Kidney (tissue), 13 donors: ENCODE measurements at regions not wholly inside any gene's neighbourhood (a gene's known extent, or its start where the extent isn't known, plus 50 kb on each side); places are given as distances from the start of the nearest gene placed in this dataset.

ENCODE experiments used
- DNase-seq, 5 donors: peaks; one replicate each; pipeline ENCODE4 v3.0.0-alpha.2; 2013 to 2020
- FAIRE-seq: peaks from 2 replicates; lab custom pipeline; 2012; peaks lifted over from hg19 to GRCh38; lab: Jason Lieb, UNC
- H3K27ac ChIP-seq, 2 donors: one replicate each; pipeline ENCODE4 v1.7.0; 2013; ENCODE audit warnings: low read depth in 2 of 2, low read length in 2 of 2, inconsistent platforms in 1 of 2
- H3K27me3 ChIP-seq: one replicate; pipeline ENCODE4 v1.7.1; 2013; ENCODE audit warnings: low read length, inconsistent platforms; ENCODE audit not compliant: control insufficient read depth, insufficient read depth
- H3K36me3 ChIP-seq, 3 donors: one replicate each; pipeline versions ENCODE4 v1.7.0 to v1.7.1; 2013; ENCODE audit warnings: low read length in 3 of 3, control low read depth in 1 of 3, inconsistent platforms in 1 of 3; ENCODE audit not compliant: insufficient read depth in 3 of 3, control insufficient read depth in 2 of 3
- H3K4me1 ChIP-seq, 3 donors: one replicate each; pipeline versions ENCODE4 v1.7.0 to v1.7.1; 2013; ENCODE audit warnings: low read length in 3 of 3, inconsistent platforms in 1 of 3, low read depth in 1 of 3; ENCODE audit not compliant: control insufficient read depth in 2 of 3, insufficient read depth in 2 of 3
- H3K4me3 ChIP-seq, 3 donors: one replicate each; pipeline versions ENCODE4 v1.7.0 to v1.8.1; 2013; ENCODE audit warnings: low read length in 3 of 3, control low read depth in 1 of 3, inconsistent platforms in 1 of 3
- H3K9ac ChIP-seq, 3 donors: one replicate each; pipeline versions ENCODE4 v1.7.0 to v1.7.1; 2013; ENCODE audit warnings: low read length in 3 of 3, control low read depth in 1 of 3, inconsistent platforms in 1 of 3
- H3K9me3 ChIP-seq, 3 donors: one replicate each; pipeline versions ENCODE4 v1.7.0 to v1.7.1; 2013; ENCODE audit warnings: low read length in 3 of 3, control low read depth in 1 of 3, inconsistent platforms in 1 of 3; ENCODE audit not compliant: control insufficient read depth in 2 of 3, insufficient read depth in 1 of 3
- intact Hi-C: fragments of 100-400 bp; cut with DNase I; formaldehyde crosslinking; loops from one replicate; pipeline ENCODE4 v1.11.1; 2022
- TF ChIP-seq, protein P1 (sequence below): IDR thresholded peaks from 3 replicates; pipeline ENCODE4 v1.5.1; 2012; ENCODE audit warnings: mild to moderate bottlenecking, moderate library complexity, borderline replicate concordance; ENCODE audit not compliant: insufficient read depth; ENCODE audit errors: extremely low read depth
- donor health status: control.
- donor health status: control.
- donor health status: control.
- donor health status: control.
- donor health status: control.
- donor health status: DM: yes; HTN: yes; CAD: no.
- donor health status: Normal renal cell carcinoma (clear cell type).

DNA sequence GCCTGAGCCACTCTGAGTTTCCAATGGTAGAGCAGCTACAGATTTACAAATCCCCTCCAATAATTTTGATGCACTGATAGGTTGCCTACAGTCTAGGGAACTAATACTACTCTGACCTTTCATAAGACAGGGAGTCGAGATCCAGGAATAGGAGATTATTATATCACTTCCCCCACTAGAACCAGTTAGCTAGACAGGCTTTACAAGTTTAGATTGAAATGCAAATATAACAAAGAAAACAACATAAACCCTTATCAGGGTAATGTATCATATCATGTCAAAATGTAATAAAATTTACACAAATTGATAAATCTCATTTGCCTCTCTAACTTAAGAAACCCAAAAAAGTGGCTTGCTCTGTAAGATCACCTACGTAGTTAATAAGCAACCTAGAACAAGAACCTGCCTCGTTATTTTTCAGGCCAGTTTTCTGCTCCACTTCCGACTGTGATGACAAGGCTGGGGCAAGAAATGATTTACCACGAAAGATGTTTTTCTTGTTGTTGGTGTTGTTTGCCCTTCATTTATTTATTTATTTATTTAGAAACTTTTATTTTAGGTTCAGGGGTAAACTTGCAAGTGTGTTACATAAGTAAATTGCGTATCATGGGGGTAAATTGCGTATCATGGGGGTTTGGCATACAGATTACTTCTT, 504.2 kb upstream of the ID4 start:
- Histone ChIP-seq H3K27me3 (no peaks in the 10 kb centered on the region), H3K27ac (no peak overlapping the region), H3K4me1 (peaks cover 0 to 3% (median 0%) of the 10 kb centered on the region in 3 donors), H3K9ac (no peak overlapping the region), H3K36me3 (no peaks in the 10 kb centered on the region), H3K9me3 (no peaks in the 10 kb centered on the region), H3K4me3 (no peak overlapping the region)
- TF ChIP-seq, protein P1, sequence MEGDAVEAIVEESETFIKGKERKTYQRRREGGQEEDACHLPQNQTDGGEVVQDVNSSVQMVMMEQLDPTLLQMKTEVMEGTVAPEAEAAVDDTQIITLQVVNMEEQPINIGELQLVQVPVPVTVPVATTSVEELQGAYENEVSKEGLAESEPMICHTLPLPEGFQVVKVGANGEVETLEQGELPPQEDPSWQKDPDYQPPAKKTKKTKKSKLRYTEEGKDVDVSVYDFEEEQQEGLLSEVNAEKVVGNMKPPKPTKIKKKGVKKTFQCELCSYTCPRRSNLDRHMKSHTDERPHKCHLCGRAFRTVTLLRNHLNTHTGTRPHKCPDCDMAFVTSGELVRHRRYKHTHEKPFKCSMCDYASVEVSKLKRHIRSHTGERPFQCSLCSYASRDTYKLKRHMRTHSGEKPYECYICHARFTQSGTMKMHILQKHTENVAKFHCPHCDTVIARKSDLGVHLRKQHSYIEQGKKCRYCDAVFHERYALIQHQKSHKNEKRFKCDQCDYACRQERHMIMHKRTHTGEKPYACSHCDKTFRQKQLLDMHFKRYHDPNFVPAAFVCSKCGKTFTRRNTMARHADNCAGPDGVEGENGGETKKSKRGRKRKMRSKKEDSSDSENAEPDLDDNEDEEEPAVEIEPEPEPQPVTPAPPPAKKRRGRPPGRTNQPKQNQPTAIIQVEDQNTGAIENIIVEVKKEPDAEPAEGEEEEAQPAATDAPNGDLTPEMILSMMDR: no peak
- intact Hi-C loops: no loop called here
- FAIRE-seq (peak; percentile 68), DNase-seq (peak in 3 of 5 donors; percentile 14 to 66 (median 62))

DNA sequence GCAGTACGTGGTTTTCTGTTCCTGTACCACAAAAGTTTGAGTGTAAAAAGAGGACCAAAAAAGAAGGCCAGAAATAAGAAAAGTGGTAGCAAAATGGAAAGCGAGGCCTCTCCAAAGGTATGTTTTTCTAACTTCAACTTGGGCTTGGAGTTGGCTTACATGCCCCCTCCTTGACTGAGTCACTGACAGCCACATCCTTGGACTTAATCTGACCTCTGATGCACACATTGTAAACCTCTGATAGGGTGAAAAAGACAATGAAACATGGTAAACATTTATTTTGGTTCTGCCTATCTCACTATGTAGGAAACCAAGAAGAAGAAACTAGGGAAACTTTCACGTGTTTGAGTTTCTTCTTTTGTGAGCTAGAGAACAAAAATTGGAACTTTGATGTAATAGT, 503.2 kb upstream of the ID4 start:
- H3K36me3 ChIP-seq: no peaks in the 10 kb centered on the region
- no peak overlapping the region for H3K4me3 ChIP-seq
- H3K4me1 ChIP-seq: peaks cover 0 to 3% (median 0%) of the 10 kb centered on the region in 3 donors
- no peaks in the 10 kb centered on the region for H3K27me3 ChIP-seq
- intact Hi-C loops: no loop called here
- DNase-seq: no peak
- H3K9me3 ChIP-seq: no peaks in the 10 kb centered on the region
- TF ChIP-seq, protein P1: no peak
- H3K27ac ChIP-seq: no peak overlapping the region
- H3K9ac ChIP-seq: no peak overlapping the region
- FAIRE-seq: no peak

DNA sequence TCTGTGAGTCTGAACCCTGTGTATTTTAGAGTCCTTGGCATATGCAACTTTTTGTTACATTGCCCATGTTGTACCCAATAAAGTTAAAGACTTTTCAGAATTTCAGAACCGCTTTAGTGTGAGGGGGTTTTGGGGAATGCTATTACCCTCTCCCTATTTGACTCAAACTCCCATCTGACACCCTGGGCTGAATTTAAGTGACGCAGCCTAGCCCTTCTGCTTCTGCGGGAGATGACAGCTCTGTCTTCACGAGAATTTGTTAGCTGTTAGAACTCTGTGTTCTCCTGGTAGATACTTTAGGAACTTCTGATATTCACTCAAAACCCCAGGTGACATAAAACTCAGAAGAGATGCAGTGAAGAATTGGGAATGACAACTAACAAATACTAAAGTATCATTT, 500.6 kb upstream of the ID4 start:
- intact Hi-C loops: no loop called here

More for the DNA sequence above, 500.6 kb upstream of the ID4 start:
- Histone ChIP-seq H3K9me3 (no peaks in the 10 kb centered on the region), H3K27me3 (no peaks in the 10 kb centered on the region), H3K36me3 (no peaks in the 10 kb centered on the region), H3K9ac (no peak overlapping the region), H3K4me1 (peaks cover 0 to 3% (median 0%) of the 10 kb centered on the region in 3 donors), H3K4me3 (no peak overlapping the region), H3K27ac (no peak overlapping the region)
- DNase-seq: no peak
- no peak for FAIRE-seq
- TF ChIP-seq, protein P1: no peak
